Smooth muscle cell of the brain vasculature (primary cell): ENCODE measurements at regions not wholly inside any gene's neighbourhood (a gene's known extent, or its start where the extent isn't known, plus 50 kb on each side); places are given as distances from the start of the nearest gene placed in this dataset.

Experiments used
- DNase-seq: peaks from one replicate; pipeline ENCODE4 v3.0.0-alpha.2; 2012; ENCODE audit warnings: low read depth, low spot score

GRCh38 chr18:2302628-2303516 lies 268.4 kb downstream of the METTL4 start:
- no peak for DNase-seq

- DNase-seq: no peak
Measured at GRCh38 chr18:2303517-2304238, 267.6 kb downstream of the METTL4 start.

GRCh38 chr18:2304378-2305175 lies 266.7 kb downstream of the METTL4 start:
- DNase-seq: no peak

- no peak for DNase-seq
Measured at GRCh38 chr18:2306606-2307005, 264.7 kb downstream of the METTL4 start.

- DNase-seq: no peak
Measured at GRCh38 chr18:2310886-2311285, 260.4 kb downstream of the METTL4 start.

GRCh38 chr18:2312440-2312839 lies 258.9 kb downstream of the METTL4 start:
- no peak for DNase-seq

GRCh38 chr18:2313332-2313731 lies 258.0 kb downstream of the METTL4 start:
- no peak for DNase-seq

- DNase-seq: no peak
Measured at GRCh38 chr18:2316082-2316750, 255.1 kb downstream of the METTL4 start.

GRCh38 chr18:2316751-2317696 lies 254.3 kb downstream of the METTL4 start:
- DNase-seq: no peak

GRCh38 chr18:2324459-2324858 lies 246.8 kb downstream of the METTL4 start:
- DNase-seq: no peak

- DNase-seq: no peak
Measured at GRCh38 chr18:2325308-2325849, 245.9 kb downstream of the METTL4 start.

GRCh38 chr18:2325933-2326332 lies 245.4 kb downstream of the METTL4 start:
- DNase-seq: no peak

GRCh38 chr18:2326999-2327398 lies 244.3 kb downstream of the METTL4 start:
- no peak for DNase-seq

GRCh38 chr18:2330764-2331163 lies 240.5 kb downstream of the METTL4 start:
- DNase-seq: no peak

- no peak for DNase-seq
Measured at GRCh38 chr18:2331491-2331890, 239.8 kb downstream of the METTL4 start.

- DNase-seq: no peak
Measured at GRCh38 chr18:2336690-2337392, 234.5 kb downstream of the METTL4 start.

- no peak for DNase-seq
Measured at GRCh38 chr18:2337552-2338141, 233.7 kb downstream of the METTL4 start.

- DNase-seq: no peak
Measured at GRCh38 chr18:2338601-2339000, 232.7 kb downstream of the METTL4 start.

- DNase-seq: no peak
Measured at GRCh38 chr18:2340335-2340734, 231.0 kb downstream of the METTL4 start.
